Osteoblast (primary cell): ENCODE measurements at regions not wholly inside any gene's neighbourhood (a gene's known extent, or its start where the extent isn't known, plus 50 kb on each side); places are given as distances from the start of the nearest gene placed in this dataset.

Experiments used
- DNase-seq: peaks from one replicate; pipeline ENCODE4 v3.0.0; 2011; ENCODE audit warnings: low spot score, mixed read lengths; ENCODE audit not compliant: insufficient read length; ENCODE audit errors: missing footprints
- H2AFZ ChIP-seq: 2 replicates; pipeline ENCODE4 v1.6.0; 2011; ENCODE audit warnings: mild to moderate bottlenecking, low read length
- H3K27ac ChIP-seq: 2 replicates; pipeline ENCODE4 v1.5.1; 2011; ENCODE audit warnings: mild to moderate bottlenecking, low read depth, low read length, moderate library complexity
- H3K27me3 ChIP-seq: 2 replicates; pipeline ENCODE4 v1.6.0; 2012; ENCODE audit warnings: mild to moderate bottlenecking, control low read depth, inconsistent platforms, low read length, moderate library complexity; ENCODE audit not compliant: insufficient read depth
- H3K36me3 ChIP-seq: 2 replicates; pipeline ENCODE4 v1.5.1; 2011; ENCODE audit warnings: mild to moderate bottlenecking, low read length, control low read depth, moderate library complexity; ENCODE audit not compliant: insufficient read depth
- H3K4me1 ChIP-seq: 2 replicates; pipeline ENCODE4 v1.5.1; 2011; ENCODE audit warnings: mild to moderate bottlenecking, low read length, control low read depth, moderate library complexity; ENCODE audit not compliant: insufficient read depth
- H3K4me2 ChIP-seq: 2 replicates; pipeline ENCODE4 v1.6.0; 2011; ENCODE audit warnings: mild to moderate bottlenecking, low read length; ENCODE audit not compliant: insufficient read depth
- H3K4me3 ChIP-seq: fragments of 200-600 bp; sonication (generic); 3 replicates; pipeline ENCODE4 v1.5.1; 2012; ENCODE audit warnings: mild to moderate bottlenecking, low read length, inconsistent platforms; ENCODE audit not compliant: insufficient read depth
- H3K79me2 ChIP-seq: 2 replicates; pipeline ENCODE4 v1.6.0; 2012; ENCODE audit warnings: mild to moderate bottlenecking, low read length, control low read depth, inconsistent platforms; ENCODE audit not compliant: insufficient read depth
- H3K9me3 ChIP-seq: 2 replicates; pipeline ENCODE4 v1.5.1; 2011; ENCODE audit warnings: low read depth, low read length, control low read depth
- H4K20me1 ChIP-seq: 2 replicates; pipeline ENCODE4 v1.6.0; 2012; ENCODE audit warnings: mild to moderate bottlenecking, low read length, control low read depth; ENCODE audit not compliant: insufficient read depth
- CTCF ChIP-seq: IDR thresholded peaks from 2 replicates; pipeline ENCODE4 v1.5.1; 2011; ENCODE audit warnings: mild to moderate bottlenecking, low read depth, low read length, moderate library complexity; ENCODE audit errors: extremely low read depth

GRCh38 chr2:196234672-196235071 lies 63.3 kb upstream of the STK17B start:
- H3K27ac ChIP-seq, result peak overlapping the region; percentile 83
- no peaks in the 10 kb centered on the region for H3K27me3 ChIP-seq
- no peak for TF ChIP-seq CTCF
- H3K9me3 ChIP-seq, result no peaks in the 10 kb centered on the region
- peaks cover 44% of the 10 kb centered on the region for H3K4me1 ChIP-seq
- no peaks in the 10 kb centered on the region for H3K36me3 ChIP-seq
- no peak overlapping the region for H2AFZ ChIP-seq
- DNase-seq, result peak; percentile 59
- no peak overlapping the region for H3K4me2 ChIP-seq
- no peaks in the 10 kb centered on the region for H3K79me2 ChIP-seq
- no peaks in the 10 kb centered on the region for H4K20me1 ChIP-seq
- no peak overlapping the region for H3K4me3 ChIP-seq

GRCh38 chr2:196238836-196239380 lies 67.5 kb upstream of the STK17B start:
- Histone ChIP-seq H3K27me3 (no peaks in the 10 kb centered on the region), H3K9me3 (no peaks in the 10 kb centered on the region), H3K36me3 (no peaks in the 10 kb centered on the region), H3K79me2 (no peaks in the 10 kb centered on the region), H3K27ac (peak overlapping the region; percentile 92), H2AFZ (no peak overlapping the region), H3K4me2 (no peak overlapping the region), H4K20me1 (no peaks in the 10 kb centered on the region), H3K4me3 (no peak overlapping the region), H3K4me1 (peaks cover 39% of the 10 kb centered on the region)
- DNase-seq, result no peak
- no peak for TF ChIP-seq CTCF

- H3K4me3 ChIP-seq, result no peak overlapping the region
- no peaks in the 10 kb centered on the region for H4K20me1 ChIP-seq
- no peaks in the 10 kb centered on the region for H3K36me3 ChIP-seq
- no peak overlapping the region for H2AFZ ChIP-seq
- no peak overlapping the region for H3K4me2 ChIP-seq
- no peaks in the 10 kb centered on the region for H3K9me3 ChIP-seq
- no peaks in the 10 kb centered on the region for H3K27me3 ChIP-seq
- DNase-seq, result no peak
- no peaks in the 10 kb centered on the region for H3K79me2 ChIP-seq
- TF ChIP-seq CTCF, result no peak
- H3K4me1 ChIP-seq, result peaks cover 33% of the 10 kb centered on the region
- H3K27ac ChIP-seq, result peak overlapping the region; percentile 92
Observed at GRCh38 chr2:196239622-196240587, 68.5 kb upstream of the STK17B start.

- Histone ChIP-seq H3K36me3 (no peaks in the 10 kb centered on the region), H3K9me3 (no peaks in the 10 kb centered on the region), H3K79me2 (no peaks in the 10 kb centered on the region), H3K27ac (peak overlapping the region; percentile 38), H3K4me1 (peaks cover 43% of the 10 kb centered on the region), H2AFZ (no peak overlapping the region), H3K27me3 (no peaks in the 10 kb centered on the region), H4K20me1 (no peaks in the 10 kb centered on the region), H3K4me3 (no peak overlapping the region), H3K4me2 (no peak overlapping the region)
- no peak for DNase-seq
- TF ChIP-seq CTCF, result no peak
Observed at GRCh38 chr2:196241175-196241574, 69.8 kb upstream of the STK17B start.
